Suprapubic skin (tissue), 4 donors: ENCODE measurements at regions not wholly inside any gene's neighbourhood (a gene's known extent, or its start where the extent isn't known, plus 50 kb on each side); places are given as distances from the start of the nearest gene placed in this dataset.

ENCODE experiments used
- DNase-seq, 2 donors: peaks; one replicate each; pipeline ENCODE4 v3.0.0-alpha.2; 2019; ENCODE audit warnings: low spot score in 2 of 2
- H3K27ac ChIP-seq: fragments of 200-600 bp; sonication (generic); one replicate; pipeline ENCODE4 v1.5.1; 2019
- H3K27me3 ChIP-seq: fragments of 200-600 bp; sonication (generic); one replicate; pipeline ENCODE4 v1.5.1; 2019
- H3K36me3 ChIP-seq: fragments of 200-600 bp; sonication (generic); one replicate; pipeline ENCODE4 v1.5.1; 2019
- H3K4me1 ChIP-seq: fragments of 200-600 bp; sonication (generic); one replicate; pipeline ENCODE4 v1.5.1; 2019
- H3K4me3 ChIP-seq: fragments of 200-600 bp; sonication (generic); one replicate; pipeline ENCODE4 v1.5.1; 2019; ENCODE audit warnings: mild to moderate bottlenecking
- H3K9me3 ChIP-seq: fragments of 200-600 bp; sonication (generic); one replicate; pipeline ENCODE4 v1.5.1; 2019
- CTCF ChIP-seq, 2 donors: fragments of 200-600 bp in 1 of 2; fragments of 450-650 bp in 1 of 2; sonication (generic) in 1 of 2; IDR thresholded peaks; one replicate each; pipeline ENCODE4 v1.5.1; 2016 to 2019; ENCODE audit warnings: antibody characterized with exemption in 2 of 2, mild to moderate bottlenecking in 1 of 2, moderate library complexity in 1 of 2
- EP300 ChIP-seq: sonication (generic); formaldehyde crosslinking; IDR thresholded peaks from one replicate; pipeline ENCODE4 v1.6.1; 2017; ENCODE audit warnings: antibody characterized with exemption
- POLR2A ChIP-seq, 2 donors: fragments of 450-650 bp; IDR thresholded peaks; one replicate each; pipeline ENCODE4 v1.6.1; 2017; ENCODE audit warnings: antibody characterized with exemption in 2 of 2, mild to moderate bottlenecking in 2 of 2, moderate library complexity in 2 of 2
- POLR2AphosphoS5 ChIP-seq, 3 donors: sonication (generic); formaldehyde crosslinking; IDR thresholded peaks; one replicate each; pipeline ENCODE4 v1.6.1; 2017; ENCODE audit warnings: antibody characterized with exemption in 3 of 3
- WGBS: methylation state at CpG from one replicate; pipeline ENCODE4 v1.1.5; 2018; 5-methylcytosine and 5-hydroxymethylcytosine counted together

GRCh38 chr7:130879191-130879590 is 145.2 kb upstream of the KLF14 start:
- TF ChIP-seq POLR2AphosphoS5 (IDR thresholded peaks at IDR 0.05) (no peak), POLR2A (IDR thresholded peaks at IDR 0.05) (no peak), EP300 (no peak), CTCF (IDR thresholded peaks at IDR 0.05) (no peak)
- no peak for DNase-seq
- H3K27ac ChIP-seq = peak overlapping the region; percentile 0
- H3K36me3 ChIP-seq = peaks cover 58% of the 10 kb centered on the region
- WGBS = 89% methylated on average over 2 of the region's 2 CpGs
- no peak overlapping the region for H3K4me3 ChIP-seq
- no peaks in the 10 kb centered on the region for H3K9me3 ChIP-seq
- H3K4me1 ChIP-seq = peaks cover 37% of the 10 kb centered on the region
- no peaks in the 10 kb centered on the region for H3K27me3 ChIP-seq

GRCh38 chr7:130880668-130881067 is 146.7 kb upstream of the KLF14 start:
- no peaks in the 10 kb centered on the region for H3K27me3 ChIP-seq

GRCh38 chr7:130881091-130881798 is 147.2 kb upstream of the KLF14 start:
- H3K27ac ChIP-seq = peak overlapping the region; percentile 51
- H3K4me3 ChIP-seq = no peak overlapping the region
- TF ChIP-seq POLR2AphosphoS5 (IDR thresholded peaks at IDR 0.05) (no peak), EP300 (no peak), POLR2A (IDR thresholded peaks at IDR 0.05) (no peak), CTCF (IDR thresholded peaks at IDR 0.05) (no peak)
- 65% methylated on average over 3 of the region's 3 CpGs for WGBS
- peaks cover 66% of the 10 kb centered on the region for H3K36me3 ChIP-seq
- DNase-seq = no peak
- H3K27me3 ChIP-seq = no peaks in the 10 kb centered on the region
- peaks cover 41% of the 10 kb centered on the region for H3K4me1 ChIP-seq
- H3K9me3 ChIP-seq = no peaks in the 10 kb centered on the region

More at GRCh38 chr7:130880668-130881067, 146.7 kb upstream of the KLF14 start:
- DNase-seq = no peak
- Histone ChIP-seq H3K4me3 (no peak overlapping the region), H3K4me1 (peaks cover 38% of the 10 kb centered on the region), H3K9me3 (no peaks in the 10 kb centered on the region), H3K27ac (peak overlapping the region; percentile 51), H3K36me3 (peaks cover 66% of the 10 kb centered on the region)
- 85% methylated on average over 5 of the region's 5 CpGs for WGBS
- TF ChIP-seq POLR2AphosphoS5 (IDR thresholded peaks at IDR 0.05) (no peak), EP300 (no peak), POLR2A (IDR thresholded peaks at IDR 0.05) (no peak), CTCF (IDR thresholded peaks at IDR 0.05) (no peak)

GRCh38 chr7:130881799-130882141 is 147.8 kb upstream of the KLF14 start:
- TF ChIP-seq POLR2A (IDR thresholded peaks at IDR 0.05) = no peak
- no peak for TF ChIP-seq POLR2AphosphoS5 (IDR thresholded peaks at IDR 0.05)
- TF ChIP-seq EP300 = no peak
- no peak for TF ChIP-seq CTCF (IDR thresholded peaks at IDR 0.05)
- no peak overlapping the region for H3K4me3 ChIP-seq
- no peaks in the 10 kb centered on the region for H3K27me3 ChIP-seq
- 88% methylated on average over 5 of the region's 5 CpGs for WGBS
- peaks cover 45% of the 10 kb centered on the region for H3K4me1 ChIP-seq
- no peaks in the 10 kb centered on the region for H3K9me3 ChIP-seq
- peaks cover 63% of the 10 kb centered on the region for H3K36me3 ChIP-seq
- DNase-seq = no peak
- peak overlapping the region; percentile 51 for H3K27ac ChIP-seq

GRCh38 chr7:130882396-130882795 is 148.4 kb upstream of the KLF14 start:
- peaks cover 48% of the 10 kb centered on the region for H3K4me1 ChIP-seq
- DNase-seq = no peak
- WGBS = 69% methylated on average over 2 of the region's 2 CpGs

More at GRCh38 chr7:130882396-130882795, 148.4 kb upstream of the KLF14 start:
- TF ChIP-seq POLR2AphosphoS5 (IDR thresholded peaks at IDR 0.05) (no peak), EP300 (no peak), POLR2A (IDR thresholded peaks at IDR 0.05) (no peak), CTCF (IDR thresholded peaks at IDR 0.05) (no peak)
- H3K27ac ChIP-seq = peak overlapping the region; percentile 51
- no peak overlapping the region for H3K4me3 ChIP-seq
- H3K36me3 ChIP-seq = peaks cover 59% of the 10 kb centered on the region
- H3K27me3 ChIP-seq = no peaks in the 10 kb centered on the region
- H3K9me3 ChIP-seq = no peaks in the 10 kb centered on the region
